IMR-90 (cell line): ENCODE measurements at regions not wholly inside any gene's neighbourhood (a gene's known extent, or its start where the extent isn't known, plus 50 kb on each side); places are given as distances from the start of the nearest gene placed in this dataset.

Experiments used
- ATAC-seq: fragments of 200-7000 bp; cut with Tn5 transposase; 2 replicates; pipeline ENCODE4 v1.9.1; 2020; ENCODE audit warnings: low read depth, mild to moderate bottlenecking, moderate library complexity
- BruUV-seq: library from RNA; stranded (reverse); fragments of 400-500 nt; replicated peaks from 2 replicates; lab custom pipeline; 2021; lab: Mats Ljungman, UMichigan
- CTCF ChIA-PET: fragments of 300-600 bp; formaldehyde crosslinking; extraction: SDS; loops from one replicate; lab custom pipeline; 2021; ENCODE audit warnings: antibody characterized with exemption; lab: Yijun Ruan, JAX
- POLR2A ChIA-PET: fragments of 300-600 bp; sonication (Branson Sonifier 250); formaldehyde crosslinking; loops from one replicate; lab custom pipeline; 2022; ENCODE audit warnings: antibody characterized with exemption; ENCODE audit not compliant: unreplicated experiment; lab: Charles Lee
- DNase-seq: peaks from one replicate; pipeline ENCODE4 v3.0.0; 2013
- H2AFZ ChIP-seq: replicated peaks from 2 replicates; pipeline ENCODE3; 2013; ENCODE audit warnings: low read length, mild to moderate bottlenecking; ENCODE audit not compliant: poor library complexity
- H2AK5ac ChIP-seq: 2 replicates; pipeline ENCODE4 v1.6.1; 2013; ENCODE audit warnings: low read depth, low read length, inconsistent platforms
- H2AK9ac ChIP-seq: replicated peaks from 2 replicates; pipeline ENCODE3; 2013; ENCODE audit warnings: mild to moderate bottlenecking, low read depth, low read length, moderate library complexity; ENCODE audit not compliant: poor library complexity
- H2BK120ac ChIP-seq: 2 replicates; pipeline ENCODE4 v1.6.1; 2013; ENCODE audit warnings: low read depth, low read length, inconsistent platforms
- H2BK15ac ChIP-seq: 3 replicates; pipeline ENCODE4 v1.6.1; 2013; ENCODE audit warnings: low read depth, low read length, inconsistent platforms
- H2BK20ac ChIP-seq: 2 replicates; pipeline ENCODE4 v1.6.1; 2013; ENCODE audit warnings: low read depth, mild to moderate bottlenecking, inconsistent platforms, low read length, moderate library complexity
- H2BK5ac ChIP-seq: 2 replicates; pipeline ENCODE4 v1.6.1; 2013; ENCODE audit warnings: mild to moderate bottlenecking, low read depth, low read length, inconsistent platforms; ENCODE audit not compliant: poor library complexity, severe bottlenecking
- H3K14ac ChIP-seq: replicated peaks from 2 replicates; pipeline ENCODE4 v1.6.1; 2013; ENCODE audit warnings: low read depth, low read length, inconsistent platforms
- H3K18ac ChIP-seq: 2 replicates; pipeline ENCODE4 v1.6.1; 2013; ENCODE audit warnings: low read depth, low read length, control low read depth
- H3K23ac ChIP-seq: 2 replicates; pipeline ENCODE4 v1.6.1; 2013; ENCODE audit warnings: low read depth, low read length, inconsistent platforms
- H3K27ac ChIP-seq: 2 replicates; pipeline ENCODE4 v1.5.1; 2013; ENCODE audit warnings: mild to moderate bottlenecking, control low read depth, low read length; ENCODE audit not compliant: insufficient read depth
- H3K27me3 ChIP-seq: 2 replicates; pipeline ENCODE4 v1.6.1; 2013; ENCODE audit warnings: low read length; ENCODE audit not compliant: control insufficient read depth, insufficient read depth
- H3K36me3 ChIP-seq: 2 replicates; pipeline ENCODE4 v1.6.1; 2013; ENCODE audit warnings: low read length, mixed read lengths; ENCODE audit not compliant: control insufficient read depth, insufficient read depth
- H3K4ac ChIP-seq: 2 replicates; pipeline ENCODE4 v1.6.1; 2013; ENCODE audit warnings: low read depth, low read length, inconsistent platforms
- H3K4me1 ChIP-seq: 2 replicates; pipeline ENCODE4 v1.6.1; 2013; ENCODE audit warnings: low read length, mixed read lengths; ENCODE audit not compliant: control insufficient read depth, insufficient read depth
- H3K4me2 ChIP-seq: 2 replicates; pipeline ENCODE4 v1.6.1; 2013; ENCODE audit warnings: low read depth, mild to moderate bottlenecking, control low read depth, low read length, moderate library complexity
- H3K4me3 ChIP-seq: 2 replicates; pipeline ENCODE4 v1.5.1; 2013; ENCODE audit warnings: low read depth, mild to moderate bottlenecking, control low read depth, low read length, moderate library complexity; ENCODE audit not compliant: insufficient read depth
- H3K56ac ChIP-seq: 2 replicates; pipeline ENCODE4 v1.6.1; 2013; ENCODE audit warnings: low read length, inconsistent platforms; ENCODE audit not compliant: insufficient read depth; ENCODE audit errors: extremely low read depth
- H3K79me1 ChIP-seq, 2 experiments: 2 replicates each; pipeline ENCODE4 v1.6.1; 2013; ENCODE audit warnings: low read length in 2 of 2, inconsistent platforms in 1 of 2, low read depth in 1 of 2
- H3K9ac ChIP-seq: 2 replicates; pipeline ENCODE4 v1.6.1; 2013; ENCODE audit warnings: low read depth, low read length, control low read depth
- H3K9me1 ChIP-seq: 2 replicates; pipeline ENCODE4 v1.6.1; 2013; ENCODE audit warnings: low read length, inconsistent platforms; ENCODE audit not compliant: insufficient read depth
- H3K9me3 ChIP-seq: 2 replicates; pipeline ENCODE4 v1.6.1; 2013; ENCODE audit warnings: low read length; ENCODE audit not compliant: control insufficient read depth, insufficient read depth
- H4K20me1 ChIP-seq: 2 replicates; pipeline ENCODE4 v1.6.1; 2013; ENCODE audit warnings: low read length, inconsistent platforms; ENCODE audit not compliant: insufficient read depth
- H4K5ac ChIP-seq: 2 replicates; pipeline ENCODE4 v1.6.1; 2013; ENCODE audit warnings: mild to moderate bottlenecking, low read depth, low read length, control low read depth
- H4K8ac ChIP-seq, 2 experiments: 2 replicates each; pipeline ENCODE4 v1.6.1; 2013; ENCODE audit warnings: low read depth in 2 of 2, low read length in 2 of 2, control low read depth in 1 of 2, inconsistent platforms in 1 of 2
- H4K91ac ChIP-seq: 2 replicates; pipeline ENCODE4 v1.6.1; 2013; ENCODE audit warnings: low read depth, low read length, inconsistent platforms; ENCODE audit not compliant: insufficient read depth
- BHLHE40 ChIP-seq: fragments of 150-350 bp; IDR thresholded peaks from 2 replicates; pipeline ENCODE4 v1.6.1; 2016; ENCODE audit warnings: mild to moderate bottlenecking, low read depth, low read length
- CEBPB ChIP-seq: IDR thresholded peaks from 2 replicates; pipeline ENCODE4 v1.6.1; 2012; ENCODE audit warnings: low read depth, low read length, improper control_type of control experiment
- CHD1 ChIP-seq: IDR thresholded peaks from 2 replicates; pipeline ENCODE4 v1.6.1; 2012; ENCODE audit warnings: low read depth, low read length, improper control_type of control experiment
- CTCF ChIP-seq: conservative IDR thresholded peaks from 2 replicates; pipeline ENCODE4 v1.5.1; 2012; ENCODE audit warnings: mild to moderate bottlenecking, low read depth, low read length, improper control_type of control experiment
- ELK1 ChIP-seq: fragments of 150-350 bp; IDR thresholded peaks from 2 replicates; pipeline ENCODE4 v1.6.1; 2016; ENCODE audit warnings: low read depth, mild to moderate bottlenecking, low read length, moderate library complexity, borderline replicate concordance
- FOS ChIP-seq: fragments of 150-350 bp; IDR thresholded peaks from 2 replicates; pipeline ENCODE4 v1.6.1; 2016; ENCODE audit warnings: low read depth, low read length
- MAFK ChIP-seq: IDR thresholded peaks from 2 replicates; pipeline ENCODE4 v1.6.1; 2012; ENCODE audit warnings: low read depth, low read length, improper control_type of control experiment
- MAZ ChIP-seq: IDR thresholded peaks from 2 replicates; pipeline ENCODE4 v1.6.1; 2012; ENCODE audit warnings: low read depth, mild to moderate bottlenecking, low read length, improper control_type of control experiment, moderate library complexity, borderline replicate concordance
- MXI1 ChIP-seq: IDR thresholded peaks from 2 replicates; pipeline ENCODE4 v1.6.1; 2012; ENCODE audit warnings: low read depth, mild to moderate bottlenecking, low read length, moderate library complexity, borderline replicate concordance
- POLR2A ChIP-seq: IDR thresholded peaks from 2 replicates; pipeline ENCODE4 v1.6.1; 2012; ENCODE audit warnings: mild to moderate bottlenecking, low read depth, low read length
- RAD21 ChIP-seq: IDR thresholded peaks from 2 replicates; pipeline ENCODE4 v1.6.1; 2012; ENCODE audit warnings: low read length, improper control_type of control experiment
- RFX5 ChIP-seq: IDR thresholded peaks from 2 replicates; pipeline ENCODE4 v1.8.0; 2012; ENCODE audit warnings: low read depth, mild to moderate bottlenecking, low read length, moderate library complexity
- SMC3 ChIP-seq: fragments of 150-350 bp; IDR thresholded peaks from 2 replicates; pipeline ENCODE4 v1.6.1; 2016; ENCODE audit warnings: low read depth, mild to moderate bottlenecking, antibody characterized with exemption, low read length, moderate library complexity
- USF2 ChIP-seq: fragments of 150-350 bp; IDR thresholded peaks from 2 replicates; pipeline ENCODE4 v1.6.1; 2017; ENCODE audit warnings: mild to moderate bottlenecking, antibody characterized with exemption, low read length, low read depth
- WGBS, 2 experiments: methylation state at CpG; one replicate each; pipeline versions ENCODE4 v1.1.5 to v1.1.7; 2013; ENCODE audit warnings: missing lambda C conversion rate in 2 of 2; ENCODE audit not compliant: insufficient read length in 1 of 2; ENCODE audit errors: extremely low coverage in 2 of 2; 5-methylcytosine and 5-hydroxymethylcytosine counted together
- dilution Hi-C: fragments of 300-500 bp; cut with HindIII; formaldehyde crosslinking; loops from one replicate; pipeline ENCODE4 v1.14.3; 2018; ENCODE audit warnings: low sequenced_read_pairs; ENCODE audit not compliant: unreplicated experiment
- in situ Hi-C: fragments of 300-500 bp; cut with MboI; formaldehyde crosslinking; loops from 3 replicates; pipeline ENCODE4 v1.14.3; 2019; ENCODE audit warnings: low sequenced_read_pairs, inconsistent platforms, mixed read lengths
- intact Hi-C: fragments of 100-400 bp; cut with micrococcal nuclease; formaldehyde crosslinking; loops from 2 replicates; pipeline ENCODE4 v1.10.0; 2022

GRCh38 chr6:101294051-101294638 lies 99.4 kb upstream of the GRIK2 start:
- no peak overlapping the region for H3K14ac ChIP-seq
- H2AK9ac ChIP-seq: no peak overlapping the region
- no peak overlapping the region for H3K18ac ChIP-seq
- H3K9me3 ChIP-seq: peaks cover 4% of the 10 kb centered on the region; the same call in 1 of the 2 replicates
- intact Hi-C loops: no loop called here
- H2AK5ac ChIP-seq: no peak overlapping the region
- no peak for DNase-seq
- dilution Hi-C loops: no loop called here
- H4K20me1 ChIP-seq: no peaks in the 10 kb centered on the region
- no peak overlapping the region for H3K56ac ChIP-seq
- H3K9me1 ChIP-seq: no peaks in the 10 kb centered on the region
- no peak overlapping the region for H3K4ac ChIP-seq
- H3K4me3 ChIP-seq: no peak overlapping the region
- 86% methylated on average over 2 of the region's 5 CpGs; no CpG with 5 or more reads in 1 of the 2 experiments for WGBS, 2 experiments
- H2BK15ac ChIP-seq: no peak overlapping the region
- H3K9ac ChIP-seq: no peak overlapping the region
- no peak overlapping the region for H4K8ac ChIP-seq
- no peak overlapping the region for H2AFZ ChIP-seq
- H4K91ac ChIP-seq: no peak overlapping the region
- H2BK5ac ChIP-seq: no peak overlapping the region
- H3K27me3 ChIP-seq: no peaks in the 10 kb centered on the region
- H3K27ac ChIP-seq: no peak overlapping the region
- no peak overlapping the region for H3K4me2 ChIP-seq
- no peak for ATAC-seq
- no peak overlapping the region for H4K5ac ChIP-seq
- BruUV-seq: no TSS peak
- H2BK120ac ChIP-seq: no peak overlapping the region
- H3K23ac ChIP-seq: no peak overlapping the region
- no peaks in the 10 kb centered on the region for H3K4me1 ChIP-seq
- no peaks in the 10 kb centered on the region for H3K36me3 ChIP-seq
- TF ChIP-seq USF2: no peak
- TF ChIP-seq MAZ: no peak
- TF ChIP-seq POLR2A: no peak
- TF ChIP-seq CTCF: no peak
- no peak for TF ChIP-seq CHD1
- TF ChIP-seq CEBPB: no peak
- TF ChIP-seq SMC3: no peak
- TF ChIP-seq RAD21: no peak
- no peak for TF ChIP-seq MXI1
- no peak for TF ChIP-seq BHLHE40
- no peak for TF ChIP-seq RFX5
- no peak for TF ChIP-seq ELK1
- no peak for TF ChIP-seq MAFK
- no peak for TF ChIP-seq FOS
- H2BK20ac ChIP-seq: no peak overlapping the region
- H3K79me1 ChIP-seq: no peaks in the 10 kb centered on the region
- CTCF ChIA-PET: no interaction called here
- POLR2A ChIA-PET: no interaction called here
- in situ Hi-C loops: no loop called here
